ENCODE measurements at regions not wholly inside any gene's neighbourhood (a gene's known extent, or its start where the extent isn't known, plus 50 kb on each side); places are given as distances from the start of the nearest gene placed in this dataset.

DNA sequence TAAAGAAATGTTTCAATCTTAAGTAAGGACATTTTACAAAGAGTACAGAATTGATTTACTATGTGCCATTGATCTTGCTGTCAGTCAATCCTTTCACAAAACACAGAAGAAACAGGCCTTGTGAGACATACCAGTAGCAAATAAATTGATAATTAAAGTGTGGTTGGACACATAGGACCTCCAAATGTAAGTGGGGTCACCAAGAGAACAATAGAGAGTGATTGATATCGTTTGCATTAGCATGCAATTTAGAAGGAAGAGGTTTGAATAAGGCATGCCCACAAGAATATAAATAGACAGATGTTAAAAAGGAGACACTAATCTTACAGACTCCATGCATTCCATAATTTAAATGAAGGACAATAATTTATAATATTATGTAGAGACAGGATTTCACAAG lies 1628.3 kb downstream of the PCDH9 start:
- no peak for TF ChIP-seq EZH2phosphoT487 (IDR thresholded peaks at IDR 0.05; ENCODE audit: low read depth)
- TF ChIP-seq, protein P1, sequence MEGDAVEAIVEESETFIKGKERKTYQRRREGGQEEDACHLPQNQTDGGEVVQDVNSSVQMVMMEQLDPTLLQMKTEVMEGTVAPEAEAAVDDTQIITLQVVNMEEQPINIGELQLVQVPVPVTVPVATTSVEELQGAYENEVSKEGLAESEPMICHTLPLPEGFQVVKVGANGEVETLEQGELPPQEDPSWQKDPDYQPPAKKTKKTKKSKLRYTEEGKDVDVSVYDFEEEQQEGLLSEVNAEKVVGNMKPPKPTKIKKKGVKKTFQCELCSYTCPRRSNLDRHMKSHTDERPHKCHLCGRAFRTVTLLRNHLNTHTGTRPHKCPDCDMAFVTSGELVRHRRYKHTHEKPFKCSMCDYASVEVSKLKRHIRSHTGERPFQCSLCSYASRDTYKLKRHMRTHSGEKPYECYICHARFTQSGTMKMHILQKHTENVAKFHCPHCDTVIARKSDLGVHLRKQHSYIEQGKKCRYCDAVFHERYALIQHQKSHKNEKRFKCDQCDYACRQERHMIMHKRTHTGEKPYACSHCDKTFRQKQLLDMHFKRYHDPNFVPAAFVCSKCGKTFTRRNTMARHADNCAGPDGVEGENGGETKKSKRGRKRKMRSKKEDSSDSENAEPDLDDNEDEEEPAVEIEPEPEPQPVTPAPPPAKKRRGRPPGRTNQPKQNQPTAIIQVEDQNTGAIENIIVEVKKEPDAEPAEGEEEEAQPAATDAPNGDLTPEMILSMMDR (IDR thresholded peaks at IDR 0.05; ENCODE audit: low read depth, low read length): no peak
